HL-60 (cell line): ENCODE measurements at regions not wholly inside any gene's neighbourhood (a gene's known extent, or its start where the extent isn't known, plus 50 kb on each side); places are given as distances from the start of the nearest gene placed in this dataset.

ENCODE experiments used
- DNase-seq, 2 experiments: peaks; one replicate each; pipeline ENCODE4 v3.0.0-alpha.2; 2010 to 2020; ENCODE audit warnings: low read depth in 1 of 2, low spot score in 1 of 2
- H3K27ac ChIP-seq: fragments of 250-450 bp; sonication (Bioruptor Pico); replicated peaks from 2 replicates; pipeline ENCODE4 v1.5.1; 2020; ENCODE audit warnings: mild to moderate bottlenecking, moderate library complexity
- H3K27me3 ChIP-seq: fragments of 250-450 bp; sonication (Bioruptor Pico); 2 replicates; pipeline ENCODE4 v1.5.1; 2021; ENCODE audit warnings: mild to moderate bottlenecking, moderate library complexity; ENCODE audit not compliant: insufficient read depth, poor library complexity, severe bottlenecking
- H3K4me3 ChIP-seq: replicated peaks from 2 replicates; pipeline ENCODE4 v1.5.1; 2011; ENCODE audit warnings: mild to moderate bottlenecking, control low read depth, low read length; ENCODE audit not compliant: insufficient read depth
- CTCF ChIP-seq: IDR thresholded peaks from one replicate; pipeline ENCODE4 v1.5.1; 2011; ENCODE audit warnings: low read length, control low read depth, inconsistent platforms; ENCODE audit not compliant: insufficient read depth
- GABPA ChIP-seq: IDR thresholded peaks from 2 replicates; pipeline ENCODE4 v1.6.1; 2012; ENCODE audit warnings: low read depth
- POLR2AphosphoS5 ChIP-seq: IDR thresholded peaks from 2 replicates; pipeline ENCODE4 v1.6.1; 2012; ENCODE audit warnings: low read depth
- REST ChIP-seq: IDR thresholded peaks from 2 replicates; pipeline ENCODE4 v1.6.1; 2012; ENCODE audit warnings: low read depth; ENCODE audit not compliant: insufficient replicate concordance
- SPI1 ChIP-seq: IDR thresholded peaks from 2 replicates; pipeline ENCODE4 v1.6.1; 2012; ENCODE audit warnings: low read depth, mild to moderate bottlenecking, borderline replicate concordance

GRCh38 chr2:21658907-21659477, 535.2 kb downstream of the TDRD15 start:
- no peak for TF ChIP-seq GABPA
- TF ChIP-seq REST = no peak
- TF ChIP-seq POLR2AphosphoS5 = no peak
- no peak for TF ChIP-seq SPI1
- no peak for TF ChIP-seq CTCF
- no peaks in the 10 kb centered on the region for H3K27me3 ChIP-seq

GRCh38 chr2:21664083-21664482, 540.3 kb downstream of the TDRD15 start:
- TF ChIP-seq POLR2AphosphoS5 (no peak), CTCF (no peak), REST (no peak), SPI1 (no peak), GABPA (no peak)
- DNase-seq = no peak
- no peak overlapping the region for H3K27ac ChIP-seq

More at GRCh38 chr2:21658907-21659477, 535.2 kb downstream of the TDRD15 start:
- Histone ChIP-seq H3K27ac (no peak overlapping the region), H3K4me3 (no peak overlapping the region)
- DNase-seq = no peak

GRCh38 chr2:21667638-21668037, 543.9 kb downstream of the TDRD15 start:
- no peak overlapping the region for H3K27ac ChIP-seq
- DNase-seq = no peak
- TF ChIP-seq REST (no peak), SPI1 (no peak), POLR2AphosphoS5 (no peak), GABPA (no peak), CTCF (no peak)
- H3K4me3 ChIP-seq = no peak overlapping the region
- H3K27me3 ChIP-seq = no peaks in the 10 kb centered on the region

More at GRCh38 chr2:21664083-21664482, 540.3 kb downstream of the TDRD15 start:
- H3K27me3 ChIP-seq = no peaks in the 10 kb centered on the region
- no peak overlapping the region for H3K4me3 ChIP-seq
